Fibroblast of skin of abdomen (primary cell): ENCODE measurements at regions not wholly inside any gene's neighbourhood (a gene's known extent, or its start where the extent isn't known, plus 50 kb on each side); places are given as distances from the start of the nearest gene placed in this dataset.

Source experiments
- DNase-seq: peaks from one replicate; pipeline ENCODE4 v3.0.0-alpha.2; 2013

DNA sequence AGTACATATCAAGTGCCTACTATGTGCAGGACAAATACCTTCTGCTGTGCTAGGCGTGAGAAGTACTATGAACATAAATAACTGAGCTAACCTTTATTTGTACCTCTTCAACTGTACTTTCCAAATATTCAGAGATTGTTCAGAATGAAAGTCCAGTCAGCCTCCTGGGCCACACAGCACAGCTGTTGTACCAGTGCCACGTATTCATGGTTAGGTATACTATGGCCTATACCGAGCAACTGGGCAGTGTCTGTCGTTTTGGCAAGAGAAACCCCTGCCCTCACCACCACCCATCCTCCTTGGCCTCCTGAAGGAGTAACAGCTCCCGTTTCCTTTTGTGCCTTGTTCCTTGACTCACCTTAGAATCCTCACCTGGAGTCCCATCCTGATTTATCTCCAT, 53.0 kb downstream of the RASSF10 start:
- no peak for DNase-seq

DNA sequence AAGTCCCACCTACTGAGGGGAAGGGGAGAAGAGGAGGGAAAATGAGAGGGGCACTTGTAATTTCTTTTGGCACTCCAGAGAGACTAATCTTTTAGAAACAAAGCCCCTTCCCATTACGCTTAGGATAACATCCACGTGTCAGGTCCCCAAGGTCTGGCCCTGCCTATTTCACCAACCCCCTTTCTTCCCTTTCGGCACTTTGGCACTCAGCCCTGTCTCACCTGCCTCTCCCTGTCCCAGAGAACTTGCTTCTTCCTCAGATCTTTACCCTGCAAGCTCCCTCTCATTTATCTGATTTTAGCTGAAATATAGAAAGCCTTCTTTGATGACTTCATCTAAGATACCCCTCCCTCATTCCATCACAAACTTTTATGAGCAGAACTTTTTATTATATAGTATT, 55.5 kb downstream of the RASSF10 start:
- DNase-seq: no peak

DNA sequence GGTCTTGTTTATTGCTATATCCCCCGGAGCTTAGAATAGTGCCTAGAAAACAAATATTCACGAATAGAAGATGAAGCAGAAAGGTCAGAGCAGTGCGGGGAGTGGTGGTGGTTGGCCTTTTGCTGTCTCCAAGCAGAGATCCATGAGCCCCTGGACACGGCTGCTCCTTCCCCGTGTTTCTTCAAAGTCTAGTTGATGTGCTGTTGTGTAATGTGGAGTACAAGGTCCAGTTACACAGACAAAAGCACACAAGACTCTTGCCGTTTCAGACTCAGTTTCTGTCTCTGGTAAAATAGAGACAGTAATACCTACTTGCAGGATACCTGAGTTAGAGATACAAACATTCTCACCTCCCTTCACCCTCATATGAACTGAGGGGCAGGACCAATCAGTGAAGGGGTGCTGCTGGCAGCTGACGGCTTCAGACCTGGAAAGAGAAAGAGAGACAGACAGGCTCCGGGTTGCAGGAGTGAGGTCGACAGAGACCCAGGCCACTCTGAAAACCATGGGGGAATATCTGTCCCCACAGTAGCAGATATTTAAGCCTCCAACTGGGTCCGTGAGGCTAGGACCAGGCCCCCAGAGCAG, 56.2 kb downstream of the RASSF10 start:
- DNase-seq: no peak

DNA sequence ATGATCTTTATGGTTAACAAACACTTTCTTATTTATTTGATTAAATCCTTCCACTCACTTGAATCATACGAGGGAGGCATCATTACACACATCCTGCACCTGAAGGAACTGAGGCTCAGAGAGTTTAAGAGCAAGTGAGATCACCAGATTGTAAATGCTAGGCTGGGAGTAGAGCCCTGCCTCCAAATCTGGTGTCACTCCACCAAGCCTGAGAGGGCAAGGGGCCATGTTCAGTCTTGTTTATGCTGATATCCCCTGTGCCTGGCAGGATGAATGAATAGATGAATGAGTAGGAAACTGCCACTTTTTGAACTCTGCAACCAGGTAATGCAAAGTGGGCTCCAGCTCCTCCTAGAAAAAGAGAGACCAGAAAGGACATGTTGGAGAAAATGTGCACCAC, 59.1 kb downstream of the RASSF10 start:
- no peak for DNase-seq

DNA sequence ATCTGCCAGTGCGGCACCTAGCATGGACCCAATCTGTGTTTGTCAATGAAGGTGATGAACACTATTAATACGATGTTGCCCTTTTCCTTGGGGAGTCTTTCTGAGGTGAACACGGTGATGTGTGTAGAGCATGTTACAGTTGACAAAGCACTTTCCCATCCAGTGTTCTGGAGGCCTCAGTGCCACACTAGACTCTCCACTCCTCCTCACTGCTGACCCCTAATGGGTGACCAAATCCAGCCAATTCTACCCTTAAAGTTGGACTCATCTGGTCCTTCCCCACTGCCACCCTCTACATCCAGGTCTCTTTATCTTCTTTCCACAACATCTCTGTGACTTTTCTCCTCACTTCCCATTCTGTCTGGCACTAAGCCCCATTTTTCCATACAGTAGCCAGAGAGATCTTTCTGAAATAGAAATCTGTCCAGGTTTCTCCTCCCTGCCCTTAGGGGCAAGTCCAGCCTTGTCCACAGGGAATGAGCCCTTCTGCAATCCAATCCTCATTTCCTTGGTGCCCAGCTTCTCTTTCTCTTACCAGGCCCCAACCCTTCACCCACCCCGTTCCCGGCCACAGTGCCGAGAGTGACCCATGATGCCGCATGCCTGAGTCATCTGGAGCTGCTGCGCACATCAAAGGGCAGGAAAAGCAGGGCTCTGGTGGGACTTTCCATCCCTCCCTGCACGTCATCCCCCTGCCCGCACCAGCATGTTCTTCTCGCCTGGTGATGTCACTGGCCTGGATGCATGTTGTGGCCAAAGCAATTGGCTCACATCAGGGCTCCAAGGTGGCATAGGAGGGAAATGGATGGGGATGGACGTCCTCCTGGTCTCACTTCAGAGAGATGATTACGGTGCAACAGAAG, 64.2 kb downstream of the RASSF10 start:
- peak; percentile 76 for DNase-seq

DNA sequence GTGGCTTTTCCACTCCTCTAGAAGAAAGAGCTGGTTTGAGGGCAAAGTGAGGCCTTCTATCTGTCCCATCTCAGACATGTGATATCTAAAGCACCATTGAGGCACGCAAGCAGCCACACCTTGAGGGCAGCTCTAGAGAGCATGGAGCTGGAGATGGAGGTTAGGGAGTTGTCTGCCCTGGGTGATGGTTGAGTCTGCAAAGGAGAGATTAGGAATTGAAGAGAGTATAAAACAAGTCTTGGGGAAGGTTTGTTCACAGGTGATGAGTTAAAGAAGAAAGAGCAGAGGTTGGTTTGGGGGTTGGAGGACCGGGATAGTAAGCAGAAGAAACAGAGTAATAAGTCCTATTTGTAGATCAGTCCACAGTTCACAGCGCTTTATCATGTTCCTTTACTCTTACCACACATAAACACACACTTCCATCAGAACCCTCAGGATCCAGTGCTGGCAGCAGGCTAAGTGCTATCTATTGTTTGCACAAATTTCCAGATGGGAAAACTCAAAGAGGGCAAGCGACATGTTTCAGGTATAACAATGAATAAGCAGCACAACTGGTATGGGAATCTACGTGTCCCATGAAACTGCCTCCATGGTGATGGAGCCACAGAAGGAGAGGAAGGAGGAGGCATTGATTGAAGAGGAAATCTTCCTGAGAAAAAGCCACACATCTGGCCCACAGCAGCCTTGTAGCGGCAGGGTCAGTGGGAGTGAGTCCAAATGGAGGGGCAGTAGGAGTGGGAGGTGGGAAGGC, 65.8 kb downstream of the RASSF10 start:
- DNase-seq: no peak

DNA sequence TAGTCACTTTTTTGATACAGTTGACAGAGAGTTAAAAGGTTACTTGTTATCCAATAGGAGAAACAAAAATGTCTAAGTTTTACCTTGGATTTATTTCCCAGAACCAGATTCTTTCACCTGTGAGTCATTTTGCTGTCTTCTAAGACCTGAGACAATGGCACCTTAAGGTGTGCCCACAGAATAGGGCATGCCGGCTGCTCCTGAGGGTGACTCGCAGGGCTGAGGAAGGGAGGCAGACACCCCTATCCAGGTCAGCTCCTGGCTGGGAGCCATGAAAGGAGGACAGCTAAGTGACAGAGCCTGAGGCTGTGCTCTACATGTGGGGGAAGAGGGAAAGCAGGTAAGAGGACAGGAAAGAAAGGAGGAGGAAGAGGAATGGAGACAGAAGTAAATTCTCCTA, 67.8 kb downstream of the RASSF10 start:
- no peak for DNase-seq

DNA sequence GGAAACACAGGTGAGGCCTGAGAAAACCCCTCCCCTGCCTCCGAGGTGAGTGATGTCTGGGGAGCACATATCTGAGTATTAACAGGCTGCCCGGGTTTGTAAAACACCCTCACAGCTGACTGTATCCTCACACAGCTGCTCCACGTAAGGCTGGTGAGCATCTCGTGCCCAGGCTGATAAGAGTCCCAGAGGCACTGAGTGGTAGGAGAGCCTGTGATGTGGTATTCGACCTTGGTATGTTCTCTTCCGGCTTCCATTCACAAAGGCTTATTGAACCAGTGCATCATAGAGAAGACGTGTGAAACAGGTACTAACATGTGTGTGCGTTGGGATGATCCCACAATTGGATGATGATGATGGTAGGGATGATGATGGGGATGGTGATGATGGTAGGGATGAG, 71.7 kb downstream of the RASSF10 start:
- DNase-seq: no peak

DNA sequence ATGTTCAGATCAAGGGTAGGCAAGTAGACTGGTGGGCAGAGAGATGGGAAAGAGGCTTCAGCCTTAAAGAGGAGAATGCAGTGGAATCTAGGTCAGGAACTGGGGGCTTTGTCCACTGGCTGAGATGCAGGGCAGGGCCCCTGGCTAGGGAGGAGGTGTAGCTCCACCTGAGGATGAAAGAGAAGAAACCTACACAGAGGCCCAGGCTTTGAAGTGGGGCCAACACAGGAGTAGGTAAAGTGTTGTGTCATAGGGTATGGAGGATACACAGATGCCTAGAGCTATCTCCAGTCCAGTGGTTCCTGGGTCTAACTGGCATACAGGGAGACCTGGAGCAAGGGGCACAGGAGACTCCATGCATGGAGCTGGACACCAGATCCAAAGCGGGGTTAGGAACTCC, 73.5 kb downstream of the RASSF10 start:
- DNase-seq: no peak

DNA sequence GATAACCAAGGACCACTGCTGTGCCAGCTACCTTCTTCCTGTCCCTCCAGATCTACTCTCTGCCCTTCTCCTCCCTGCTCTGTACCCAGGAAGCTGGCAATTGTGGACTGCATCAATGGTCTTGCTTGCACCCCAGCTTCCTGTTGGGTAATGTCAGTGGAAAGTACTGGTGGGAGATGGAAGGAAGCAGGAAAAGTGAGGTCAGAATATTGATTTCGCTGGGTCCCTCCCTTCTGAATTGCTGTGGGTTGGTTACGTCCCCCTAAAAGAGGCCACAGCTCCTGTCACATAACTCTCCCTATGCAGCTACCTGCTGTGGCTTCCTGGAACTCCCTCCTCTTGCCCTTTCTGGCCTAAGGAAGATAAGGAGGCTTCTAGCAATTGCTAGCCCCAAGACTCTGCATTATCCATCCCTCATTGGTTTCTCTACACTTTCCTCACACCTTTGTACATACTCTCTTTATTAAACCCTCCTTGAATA, 81.2 kb downstream of the RASSF10 start:
- no peak for DNase-seq

DNA sequence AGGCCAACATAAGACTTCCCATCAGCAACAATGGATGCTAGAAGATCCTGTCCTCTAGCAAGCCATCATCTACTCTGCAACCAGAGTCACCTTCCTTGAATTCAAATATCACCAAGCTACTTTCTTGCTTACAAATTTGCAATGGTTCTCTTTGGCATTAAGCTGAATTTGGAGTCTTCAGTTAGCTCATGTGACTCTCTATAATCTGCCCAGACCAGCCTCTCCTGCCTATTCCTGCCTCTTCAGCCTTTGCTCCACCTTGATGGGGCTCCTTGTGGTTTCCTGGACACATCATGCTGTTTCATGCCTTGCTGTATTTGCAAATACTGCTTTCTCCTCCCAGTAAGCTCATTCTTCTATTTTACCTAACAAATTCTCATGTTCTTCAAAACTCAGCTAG, 82.3 kb downstream of the RASSF10 start:
- DNase-seq: no peak

DNA sequence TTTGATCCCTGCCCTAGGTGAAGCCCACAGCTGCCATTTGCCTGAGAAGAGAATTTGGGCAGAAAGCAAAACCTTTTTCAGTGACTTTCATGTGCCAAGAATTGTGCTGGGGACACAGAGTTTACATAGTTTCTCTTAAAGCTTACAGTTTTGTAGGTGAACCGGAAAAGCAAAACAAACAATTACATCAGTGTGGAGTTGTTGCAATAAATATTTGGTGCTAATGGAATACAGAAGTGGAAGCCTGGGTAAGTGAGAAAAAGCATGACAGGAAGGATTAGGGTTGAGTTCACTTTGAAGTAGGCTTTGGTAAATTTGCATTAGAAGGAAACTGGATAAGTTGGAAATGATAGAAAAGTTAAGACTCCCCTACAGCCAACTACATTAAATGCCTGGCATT, 82.7 kb downstream of the RASSF10 start:
- DNase-seq: no peak

DNA sequence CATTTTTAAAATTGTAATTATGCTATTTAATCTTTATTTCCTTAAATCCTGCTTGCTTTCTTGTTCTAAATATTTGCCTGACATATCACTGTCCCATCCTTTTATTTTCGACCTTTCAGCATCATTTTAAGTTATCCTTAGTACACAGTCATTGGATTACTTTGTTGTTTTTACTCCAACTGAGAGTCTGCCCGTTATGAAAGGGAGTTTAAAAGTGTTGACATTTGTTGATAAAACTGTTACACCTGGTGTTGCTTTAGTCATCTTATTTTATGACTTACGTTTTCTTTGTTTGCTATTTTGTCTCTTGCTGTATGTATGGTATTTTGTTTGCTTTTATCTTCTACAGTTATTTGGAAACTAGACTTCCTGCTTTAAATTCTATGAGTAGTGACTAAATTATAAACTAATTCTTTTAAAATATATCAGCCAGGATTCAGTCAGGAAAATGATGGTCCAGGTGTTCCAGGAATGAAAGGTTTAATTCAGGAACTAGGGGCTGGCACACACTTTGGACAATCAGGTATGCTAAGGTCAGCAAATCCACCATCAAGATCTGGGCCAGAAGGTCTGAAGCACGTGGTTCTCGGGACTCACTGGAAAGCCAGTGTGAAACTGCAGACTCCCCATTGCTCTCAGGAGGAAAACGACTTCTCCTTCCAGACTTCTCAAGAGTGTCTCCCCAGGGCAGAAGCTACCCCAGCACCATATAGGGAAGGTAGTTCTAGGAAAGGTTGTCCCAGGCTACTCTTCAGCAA, 86.0 kb downstream of the RASSF10 start:
- DNase-seq: no peak

DNA sequence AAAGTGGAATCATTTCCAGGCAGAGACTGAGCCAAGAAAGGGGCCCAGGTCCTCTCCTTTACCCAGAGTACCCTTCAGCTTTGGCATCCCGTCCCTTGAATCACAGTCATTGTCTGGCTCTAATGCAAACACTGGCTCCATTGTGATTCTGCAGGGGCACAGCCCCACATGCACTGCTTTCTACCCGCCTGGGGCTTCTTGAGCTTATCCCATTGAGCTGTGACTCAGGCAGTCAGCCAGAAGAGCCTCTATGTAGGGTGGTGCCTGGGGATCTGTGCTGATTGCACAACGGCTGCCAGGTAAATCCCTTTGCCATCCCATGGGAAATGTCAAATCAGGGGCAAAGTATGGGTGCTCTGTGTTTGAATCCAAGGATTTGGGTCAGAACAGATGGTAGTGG, 88.9 kb downstream of the RASSF10 start:
- DNase-seq: no peak

DNA sequence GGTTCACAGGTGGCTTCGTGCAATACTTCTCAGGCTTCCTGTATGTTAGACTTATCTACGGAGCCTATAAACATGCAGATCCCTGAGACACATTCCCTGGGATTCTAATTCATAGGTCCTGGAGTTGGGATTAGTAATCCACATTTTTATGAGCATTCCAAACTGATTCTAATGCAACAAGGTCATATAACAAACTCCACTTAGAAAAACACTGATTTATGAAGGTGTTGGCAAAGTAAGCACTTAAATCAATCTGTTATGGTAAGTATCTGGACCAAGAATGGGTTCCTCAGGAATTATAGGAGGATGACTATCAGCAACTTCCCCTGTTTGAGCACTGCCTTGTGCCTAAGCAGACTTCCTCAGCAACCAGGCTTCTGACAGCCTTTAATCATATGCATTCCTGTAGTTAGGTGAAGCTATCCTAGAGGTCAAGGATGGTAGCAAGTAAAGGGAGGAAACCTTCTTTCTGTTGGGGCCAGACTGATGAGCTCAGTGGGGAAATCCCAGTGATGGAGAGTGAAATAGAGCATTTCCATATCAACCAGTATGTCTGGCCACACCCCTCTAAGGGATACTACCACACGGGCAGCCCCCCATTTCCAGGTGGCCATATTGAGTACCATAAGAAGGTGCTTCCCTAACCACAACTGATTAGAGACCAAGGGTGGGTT, 89.6 kb downstream of the RASSF10 start:
- peak; percentile 16 for DNase-seq

DNA sequence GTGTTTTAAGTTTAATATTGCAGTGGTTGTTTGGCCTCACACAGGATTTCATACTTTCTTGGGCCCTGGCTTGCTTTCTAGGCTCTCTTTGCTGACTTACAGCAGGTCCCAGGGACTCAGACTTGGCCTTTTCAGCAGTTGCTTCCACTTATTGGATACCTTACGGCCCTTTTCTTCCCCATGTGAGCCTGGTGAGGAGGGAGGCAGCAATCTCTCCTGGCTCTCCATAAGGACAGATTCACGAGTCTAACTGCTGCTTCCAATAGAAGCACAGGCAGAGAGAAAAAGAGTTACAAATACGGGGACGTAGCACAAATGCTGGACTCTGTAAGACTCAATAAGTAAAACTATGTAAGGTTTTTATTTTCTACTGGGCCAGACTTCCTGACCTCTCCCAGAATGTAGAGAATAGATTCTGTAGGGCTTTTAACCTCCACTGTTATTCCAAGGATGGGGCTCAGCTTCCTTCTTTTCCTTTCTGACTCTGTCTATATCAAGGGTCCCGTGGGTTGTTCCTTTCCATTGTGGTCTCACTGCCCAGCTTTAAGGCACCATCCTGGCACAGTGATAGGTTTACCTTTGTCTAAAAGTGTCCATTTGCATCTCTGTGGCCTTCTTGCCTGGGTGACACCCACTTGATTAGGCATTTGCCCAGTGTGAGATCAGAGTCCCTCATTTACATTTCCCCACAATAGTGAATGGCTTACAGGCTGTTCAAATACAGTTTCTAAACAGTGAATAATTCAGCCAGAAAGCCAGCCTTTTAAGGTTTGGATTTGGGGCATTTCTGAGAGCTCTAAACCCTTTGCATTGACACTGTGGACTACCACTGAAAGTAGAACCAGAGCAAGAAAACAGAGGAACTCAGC, 92.8 kb downstream of the RASSF10 start:
- no peak for DNase-seq

DNA sequence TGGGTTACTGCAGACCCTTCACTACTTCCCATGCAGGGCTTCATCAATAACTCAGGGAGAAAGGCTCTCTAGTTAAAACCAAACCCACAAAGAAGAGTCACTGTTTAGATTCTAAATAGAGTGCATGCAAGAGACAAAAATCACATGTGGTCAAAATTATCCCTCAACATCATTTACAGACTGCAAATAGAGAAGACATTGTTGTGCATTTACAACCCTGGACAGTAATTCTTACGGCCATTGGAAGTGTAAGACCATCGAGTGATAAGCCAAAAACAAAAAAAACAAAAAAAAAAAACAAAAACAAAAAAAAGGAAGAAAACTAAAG, 93.4 kb downstream of the RASSF10 start:
- DNase-seq: no peak

DNA sequence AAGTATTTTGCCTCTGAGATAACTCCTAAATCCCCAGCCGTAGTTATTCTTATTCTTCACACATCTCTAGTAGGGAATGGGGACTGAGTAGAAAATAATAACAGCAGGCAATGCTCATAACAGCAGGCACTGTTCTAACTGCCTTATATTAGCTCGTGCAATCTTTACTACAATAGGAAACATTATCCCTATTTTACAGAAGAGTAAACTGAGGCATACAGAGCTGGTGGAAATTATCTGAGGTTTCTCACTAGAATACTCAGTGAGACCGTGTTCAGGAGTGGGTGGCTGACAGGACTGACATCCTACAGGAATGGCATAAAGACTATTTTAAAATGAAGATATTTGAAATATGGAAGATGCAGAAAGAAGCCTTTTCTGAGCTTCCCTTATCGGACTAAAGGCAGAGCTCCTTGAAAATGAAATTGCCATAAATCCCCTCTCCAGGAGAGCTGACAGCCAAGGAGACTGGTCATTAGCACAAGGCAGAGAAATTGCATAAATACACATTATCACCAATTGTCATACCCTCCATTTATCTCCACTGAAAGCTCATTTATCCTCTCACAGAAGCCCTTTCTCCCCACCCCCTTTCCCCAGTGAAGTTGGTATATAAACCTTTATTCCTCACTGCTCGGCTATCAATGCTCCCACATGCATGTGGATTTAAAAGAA, 93.9 kb downstream of the RASSF10 start:
- DNase-seq: no peak

DNA sequence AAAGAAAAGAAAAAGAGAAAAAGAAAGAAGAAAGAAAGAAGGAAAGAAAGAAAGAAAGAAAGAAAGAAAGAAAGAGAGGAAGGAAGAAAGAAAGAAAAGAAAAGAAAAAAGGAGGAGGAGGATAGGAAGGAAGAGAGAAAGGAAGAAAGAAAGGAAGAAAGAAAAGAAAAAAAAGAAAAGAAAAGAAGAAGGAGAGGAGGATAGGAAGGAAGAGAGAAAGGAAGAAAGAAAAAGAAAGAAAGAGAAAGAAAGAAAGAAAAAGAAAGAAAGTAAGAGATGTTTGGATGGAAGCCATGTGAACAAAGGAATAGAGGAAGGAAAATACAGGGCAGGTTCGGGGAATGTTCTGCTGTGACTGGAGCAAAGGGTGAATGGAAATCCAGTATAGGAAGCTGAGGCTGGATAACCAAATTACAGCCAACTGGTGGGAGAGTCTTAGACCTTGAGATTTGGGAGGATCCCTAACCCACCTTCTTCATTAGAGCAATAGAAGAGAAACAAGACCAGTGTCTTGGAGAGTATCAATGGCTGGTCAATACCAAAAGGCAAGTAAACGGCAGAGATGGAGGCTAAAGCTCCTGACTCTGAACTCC, 94.9 kb downstream of the RASSF10 start:
- no peak for DNase-seq

DNA sequence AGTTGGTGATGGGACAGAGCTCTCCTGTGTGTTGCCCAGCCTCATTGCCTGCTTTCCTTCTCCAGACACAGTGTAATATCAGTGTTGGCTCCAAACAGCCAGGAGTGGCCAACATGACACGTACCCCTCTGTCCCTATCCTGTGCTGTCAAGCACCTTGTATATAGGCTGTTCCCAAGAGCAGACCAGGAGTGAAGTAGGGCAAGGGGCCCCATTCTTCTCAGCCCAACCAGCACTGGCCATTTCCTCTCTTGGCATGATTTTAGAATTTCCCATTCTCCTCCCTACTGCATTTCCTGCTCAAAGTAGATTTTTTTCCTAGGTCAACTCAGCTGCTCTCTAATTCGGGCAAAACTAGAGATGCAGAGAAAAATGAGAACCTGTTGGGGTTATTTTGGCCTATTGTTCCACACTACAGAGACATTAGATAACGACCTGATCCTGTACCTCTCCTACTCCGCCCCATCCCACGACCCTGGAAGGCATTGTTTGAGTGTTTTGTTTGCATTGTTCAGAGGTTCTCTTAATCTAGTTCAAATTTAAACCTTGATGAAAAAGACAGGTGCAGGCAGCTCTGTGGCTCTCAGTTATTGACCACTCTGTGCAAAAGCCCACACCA, 95.6 kb downstream of the RASSF10 start:
- DNase-seq: no peak
